OCI-LY3 (cell line): ENCODE measurements at regions not wholly inside any gene's neighbourhood (a gene's known extent, or its start where the extent isn't known, plus 50 kb on each side); places are given as distances from the start of the nearest gene placed in this dataset.

ENCODE experiments used
- H2AFZ ChIP-seq: fragments of 200-600, 300-600 bp; shearing (Covaris generic); 2 replicates; pipeline ENCODE4 v1.6.0; 2014; ENCODE audit warnings: antibody characterized with exemption, low read depth, low read length
- H3K27ac ChIP-seq: fragments of 200-600, 300-600 bp; sonication (generic); 2 replicates; pipeline ENCODE4 v1.5.1; 2014; ENCODE audit warnings: mild to moderate bottlenecking, low read length, moderate library complexity, mixed read lengths
- H3K27me3 ChIP-seq: fragments of 200-600, 300-600 bp; sonication (generic); 2 replicates; pipeline ENCODE4 v1.6.1; 2014; ENCODE audit warnings: low read depth, low read length, mixed read lengths
- H3K36me3 ChIP-seq: fragments of 200-600, 300-600 bp; sonication (generic); replicated peaks from 2 replicates; pipeline ENCODE3; 2014; ENCODE audit warnings: low read depth, low read length, mixed read lengths
- H3K4me1 ChIP-seq: fragments of 300-600, 200-600 bp; sonication (generic); 2 replicates; pipeline ENCODE4 v1.6.1; 2014; ENCODE audit warnings: low read length, mixed read lengths
- H3K4me2 ChIP-seq: fragments of 200-600, 300-600 bp; sonication (generic); 2 replicates; pipeline ENCODE4 v1.6.1; 2014; ENCODE audit warnings: low read length, mixed read lengths
- H3K4me3 ChIP-seq: fragments of 300-600, 200-600 bp; sonication (generic); 2 replicates; pipeline ENCODE4 v1.5.1; 2014; ENCODE audit warnings: antibody characterized with exemption, mild to moderate bottlenecking, low read length, moderate library complexity
- H3K79me2 ChIP-seq: fragments of 300-600, 200-600 bp; shearing (Covaris generic); 2 replicates; pipeline ENCODE4 v1.6.1; 2014; ENCODE audit warnings: mild to moderate bottlenecking, low read length, mixed read lengths
- H3K9ac ChIP-seq: fragments of 300-600, 200-600 bp; shearing (Covaris generic); 2 replicates; pipeline ENCODE4 v1.6.0; 2014; ENCODE audit warnings: mild to moderate bottlenecking, low read length, moderate library complexity
- H3K9me3 ChIP-seq: fragments of 200-600, 300-600 bp; shearing (Covaris generic); 2 replicates; pipeline ENCODE4 v1.6.1; 2014; ENCODE audit warnings: low read length, mixed read lengths; ENCODE audit not compliant: insufficient read depth
- H4K20me1 ChIP-seq: fragments of 200-600, 300-600 bp; sonication (generic); 2 replicates; pipeline ENCODE4 v1.6.1; 2016; ENCODE audit warnings: low read length, mixed read lengths; ENCODE audit not compliant: insufficient read depth
- CTCF ChIP-seq: fragments of 200-600, 300-600 bp; sonication (generic); IDR thresholded peaks from 2 replicates; pipeline ENCODE4 v1.5.1; 2014; ENCODE audit warnings: antibody characterized with exemption, low read length, low read depth
- EZH2phosphoT487 ChIP-seq: fragments of 200-600 bp; shearing (Covaris generic); IDR thresholded peaks from 2 replicates; pipeline ENCODE4 v1.6.1; 2018; ENCODE audit warnings: antibody characterized with exemption, mixed run types, low read depth

GRCh38 chr16:66116163-66117002 is 250.1 kb upstream of the CDH5 start:
- Histone ChIP-seq H2AFZ (no peak overlapping the region), H3K27ac (no peak overlapping the region), H3K79me2 (no peaks in the 10 kb centered on the region), H3K9ac (no peak overlapping the region), H4K20me1 (no peaks in the 10 kb centered on the region), H3K36me3 (no peaks in the 10 kb centered on the region), H3K4me2 (no peak overlapping the region), H3K4me3 (no peak overlapping the region), H3K27me3 (peaks cover 36% of the 10 kb centered on the region), H3K9me3 (no peaks in the 10 kb centered on the region), H3K4me1 (no peaks in the 10 kb centered on the region)
- TF ChIP-seq EZH2phosphoT487 (no peak), CTCF (no peak)

GRCh38 chr16:66115373-66115772 is 251.1 kb upstream of the CDH5 start:
- Histone ChIP-seq H3K79me2 (no peaks in the 10 kb centered on the region), H3K4me2 (no peak overlapping the region), H3K4me1 (no peaks in the 10 kb centered on the region), H3K9ac (no peak overlapping the region), H3K4me3 (no peak overlapping the region), H3K27ac (no peak overlapping the region), H4K20me1 (no peaks in the 10 kb centered on the region), H3K9me3 (no peaks in the 10 kb centered on the region), H3K36me3 (no peaks in the 10 kb centered on the region), H3K27me3 (peaks cover 36% of the 10 kb centered on the region), H2AFZ (no peak overlapping the region)
- TF ChIP-seq EZH2phosphoT487, result no peak
- 0 out of 2 replicates have a peak, but pooled peaks have one; percentile 13 for TF ChIP-seq CTCF

- Histone ChIP-seq H3K9ac (no peak overlapping the region), H3K4me1 (no peaks in the 10 kb centered on the region), H3K4me3 (no peak overlapping the region), H3K27me3 (peaks cover 36% of the 10 kb centered on the region), H3K36me3 (no peaks in the 10 kb centered on the region), H3K9me3 (no peaks in the 10 kb centered on the region), H3K79me2 (no peaks in the 10 kb centered on the region), H3K27ac (no peak overlapping the region), H3K4me2 (no peak overlapping the region), H2AFZ (no peak overlapping the region), H4K20me1 (no peaks in the 10 kb centered on the region)
- TF ChIP-seq CTCF, result no peak
- TF ChIP-seq EZH2phosphoT487, result no peak
Observed at GRCh38 chr16:66113223-66113622, 253.3 kb upstream of the CDH5 start.

- no peaks in the 10 kb centered on the region for H3K9me3 ChIP-seq
- no peaks in the 10 kb centered on the region for H3K4me1 ChIP-seq
- H3K9ac ChIP-seq, result no peak overlapping the region
- no peak overlapping the region for H2AFZ ChIP-seq
- TF ChIP-seq CTCF, result no peak
- no peak for TF ChIP-seq EZH2phosphoT487
- no peak overlapping the region for H3K27ac ChIP-seq
- no peaks in the 10 kb centered on the region for H3K79me2 ChIP-seq
- no peak overlapping the region for H3K4me3 ChIP-seq
- H4K20me1 ChIP-seq, result no peaks in the 10 kb centered on the region
- no peak overlapping the region for H3K4me2 ChIP-seq
- H3K27me3 ChIP-seq, result peaks cover 38% of the 10 kb centered on the region
- no peaks in the 10 kb centered on the region for H3K36me3 ChIP-seq
Observed at GRCh38 chr16:66109677-66110076, 256.8 kb upstream of the CDH5 start.
